OCI-LY7 (cell line): ENCODE measurements at regions not wholly inside any gene's neighbourhood (a gene's known extent, or its start where the extent isn't known, plus 50 kb on each side); places are given as distances from the start of the nearest gene placed in this dataset.

Experiments used
- BruUV-seq: library from RNA; stranded (reverse); fragments of 400-500 nt; replicated peaks from 2 replicates; lab custom pipeline; 2021; lab: Mats Ljungman, UMichigan
- CTCF ChIA-PET: fragments of 300-600 bp; sonication (Branson Sonifier 250); formaldehyde crosslinking; loops from one replicate; lab custom pipeline; 2022; ENCODE audit warnings: antibody characterized with exemption; ENCODE audit not compliant: unreplicated experiment; lab: Charles Lee
- POLR2A ChIA-PET: fragments of 300-600 bp; sonication (Branson Sonifier 250); formaldehyde crosslinking; loops from one replicate; lab custom pipeline; 2022; ENCODE audit warnings: antibody characterized with exemption; lab: Charles Lee
- DNase-seq: peaks from one replicate; pipeline ENCODE4 v3.0.0-alpha.2; 2015; ENCODE audit warnings: low spot score
- H2AFZ ChIP-seq: fragments of 200-600 bp; sonication (generic), shearing (Covaris generic); 2 replicates; pipeline ENCODE4 v1.6.1; 2014; ENCODE audit warnings: mild to moderate bottlenecking, antibody characterized with exemption, low read length, moderate library complexity
- H3K27ac ChIP-seq: fragments of 200-600 bp; sonication (generic); 2 replicates; pipeline ENCODE4 v1.5.1; 2014; ENCODE audit warnings: mixed run types, low read depth, mild to moderate bottlenecking, moderate library complexity, low read length, inconsistent platforms; ENCODE audit not compliant: poor library complexity, severe bottlenecking
- H3K36me3 ChIP-seq: fragments of 200-600 bp; sonication (generic); 2 replicates; pipeline ENCODE4 v1.6.1; 2014; ENCODE audit warnings: mild to moderate bottlenecking, antibody characterized with exemption, low read length, moderate library complexity, mixed read lengths; ENCODE audit not compliant: insufficient read depth
- H3K4me1 ChIP-seq: fragments of 200-600 bp; sonication (generic); 2 replicates; pipeline ENCODE4 v1.5.1; 2014; ENCODE audit warnings: mild to moderate bottlenecking, low read length; ENCODE audit not compliant: insufficient read depth, poor library complexity, severe bottlenecking
- H3K4me2 ChIP-seq: fragments of 200-600 bp; sonication (generic); 2 replicates; pipeline ENCODE4 v1.6.1; 2014; ENCODE audit warnings: mild to moderate bottlenecking, low read length
- H3K4me3 ChIP-seq: fragments of 200-600 bp; sonication (generic); 2 replicates; pipeline ENCODE4 v1.5.1; 2014; ENCODE audit warnings: mild to moderate bottlenecking, low read depth, low read length; ENCODE audit not compliant: poor library complexity, severe bottlenecking
- H3K79me2 ChIP-seq: fragments of 200-600 bp; sonication (generic); 2 replicates; pipeline ENCODE4 v1.6.1; 2016; ENCODE audit warnings: low read depth, mild to moderate bottlenecking, low read length, moderate library complexity, mixed read lengths; ENCODE audit not compliant: insufficient read depth
- H3K9me2 ChIP-seq: fragments of 200-600 bp; sonication (generic); 2 replicates; pipeline ENCODE4 v1.6.1; 2016; ENCODE audit warnings: mild to moderate bottlenecking, low read length, mixed read lengths; ENCODE audit not compliant: insufficient read depth
- H3K9me3 ChIP-seq: fragments of 200-600 bp; sonication (generic); 2 replicates; pipeline ENCODE4 v1.6.1; 2014; ENCODE audit warnings: mild to moderate bottlenecking, mixed run types, low read length, mixed read lengths
- H4K20me1 ChIP-seq: fragments of 200-600 bp; sonication (generic); 2 replicates; pipeline ENCODE4 v1.6.1; 2014; ENCODE audit warnings: mild to moderate bottlenecking, antibody characterized with exemption, low read length, moderate library complexity, mixed read lengths; ENCODE audit not compliant: insufficient read depth
- CTCF ChIP-seq: fragments of 200-600 bp; sonication (generic); conservative IDR thresholded peaks from 2 replicates; pipeline ENCODE4 v1.5.1; 2014; ENCODE audit warnings: mild to moderate bottlenecking, antibody characterized with exemption, low read length, moderate library complexity, mixed read lengths
- EZH2phosphoT487 ChIP-seq: fragments of 200-600 bp; sonication (generic); IDR thresholded peaks from 2 replicates; pipeline ENCODE4 v1.6.1; 2018; ENCODE audit warnings: low read depth, borderline replicate concordance, mild to moderate bottlenecking, mixed run types, antibody characterized with exemption, low read length, moderate library complexity, mixed read lengths
- intact Hi-C: fragments of 100-400 bp; cut with micrococcal nuclease; formaldehyde crosslinking; loops from one replicate; pipeline ENCODE4 v1.10.0; 2022; ENCODE audit not compliant: unreplicated experiment

- Histone ChIP-seq H3K9me2 (no peaks in the 10 kb centered on the region), H3K79me2 (no peaks in the 10 kb centered on the region), H3K36me3 (no peaks in the 10 kb centered on the region), H3K4me1 (no peaks in the 10 kb centered on the region), H3K4me3 (no peak overlapping the region), H3K27ac (no peak overlapping the region), H4K20me1 (no peaks in the 10 kb centered on the region), H2AFZ (no peak overlapping the region), H3K4me2 (no peak overlapping the region), H3K9me3 (no peaks in the 10 kb centered on the region)
- TF ChIP-seq CTCF: no peak
- no peak for TF ChIP-seq EZH2phosphoT487
- ChIA-PET POLR2A (interaction anchor here (0.6 to 1.6 kb wide), 2 partner anchors 15 to 1174 kb away, joined by 5 read pairs; no protein-coding TSS in a partner anchor), CTCF (no interaction called here)
- BruUV-seq: no TSS peak
- DNase-seq: no peak
- intact Hi-C loops: no loop called here
Measured at GRCh38 chr16:64626776-64627175, 495.1 kb downstream of the CDH11 start.

GRCh38 chr16:64621616-64622015 is 500.2 kb downstream of the CDH11 start:
- H4K20me1 ChIP-seq: no peaks in the 10 kb centered on the region
- ChIA-PET CTCF (no interaction called here), POLR2A (no interaction called here)
- no peaks in the 10 kb centered on the region for H3K79me2 ChIP-seq
- TF ChIP-seq CTCF (no peak), EZH2phosphoT487 (no peak)
- DNase-seq: no peak
- intact Hi-C loops: no loop called here
- BruUV-seq: no TSS peak
- no peaks in the 10 kb centered on the region for H3K4me1 ChIP-seq
- no peak overlapping the region for H3K4me2 ChIP-seq
- no peaks in the 10 kb centered on the region for H3K9me3 ChIP-seq
- no peaks in the 10 kb centered on the region for H3K36me3 ChIP-seq
- H3K9me2 ChIP-seq: no peaks in the 10 kb centered on the region
- no peak overlapping the region for H3K4me3 ChIP-seq
- H3K27ac ChIP-seq: no peak overlapping the region
- H2AFZ ChIP-seq: no peak overlapping the region

- TF ChIP-seq EZH2phosphoT487 (no peak), CTCF (no peak)
- H3K4me2 ChIP-seq: no peak overlapping the region
- H3K79me2 ChIP-seq: no peaks in the 10 kb centered on the region
- H3K9me3 ChIP-seq: no peaks in the 10 kb centered on the region
- no peak overlapping the region for H2AFZ ChIP-seq
- DNase-seq: no peak
- POLR2A ChIA-PET: interaction anchor here (1.3 kb wide), 1 partner anchor 16 kb away, joined by 3 read pairs; no protein-coding TSS in a partner anchor
- no peaks in the 10 kb centered on the region for H3K9me2 ChIP-seq
- CTCF ChIA-PET: no interaction called here
- H3K4me3 ChIP-seq: no peak overlapping the region
- BruUV-seq: no TSS peak
- H3K27ac ChIP-seq: no peak overlapping the region
- H4K20me1 ChIP-seq: no peaks in the 10 kb centered on the region
- intact Hi-C loops: no loop called here
- no peaks in the 10 kb centered on the region for H3K4me1 ChIP-seq
- no peaks in the 10 kb centered on the region for H3K36me3 ChIP-seq
Measured at GRCh38 chr16:64617836-64618476, 503.9 kb downstream of the CDH11 start.
